SU-DHL-6 (cell line): ENCODE measurements at regions not wholly inside any gene's neighbourhood (a gene's known extent, or its start where the extent isn't known, plus 50 kb on each side); places are given as distances from the start of the nearest gene placed in this dataset.

Experiments
- EZH2phosphoT487 ChIP-seq: fragments of 200-600 bp; sonication (generic), shearing (Covaris generic); conservative IDR thresholded peaks from 2 replicates; pipeline ENCODE4 v1.6.1; 2018; ENCODE audit warnings: mild to moderate bottlenecking, antibody characterized with exemption, low read length, moderate library complexity, mixed read lengths
- TF ChIP-seq, protein P1 (sequence below): fragments of 200-600 bp; sonication (generic); IDR thresholded peaks from one replicate; pipeline ENCODE4 v1.5.1; 2017; ENCODE audit warnings: antibody characterized with exemption, mild to moderate bottlenecking, low read length, moderate library complexity; ENCODE audit not compliant: insufficient read depth, poor library complexity, severe bottlenecking

DNA sequence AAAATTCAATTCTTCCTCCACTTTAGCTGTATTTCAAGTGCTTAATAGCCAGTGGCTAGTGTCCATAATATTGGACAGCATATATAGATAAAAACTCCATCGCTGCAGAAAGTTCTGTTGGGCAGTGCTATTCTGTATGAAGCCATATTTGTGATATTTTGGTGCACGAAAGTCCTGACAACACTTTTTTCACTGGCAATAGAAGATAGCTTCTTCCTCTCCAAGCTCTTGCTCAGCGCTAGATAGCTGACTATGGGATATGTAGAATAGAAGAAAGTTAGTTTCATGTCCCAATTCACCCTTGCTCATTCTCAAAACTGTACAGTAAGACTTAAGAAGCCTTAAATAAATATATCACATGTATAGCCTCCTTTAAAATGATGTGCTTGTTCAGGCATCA, 269.9 kb downstream of the TLR4 start:
- TF ChIP-seq, protein P1, sequence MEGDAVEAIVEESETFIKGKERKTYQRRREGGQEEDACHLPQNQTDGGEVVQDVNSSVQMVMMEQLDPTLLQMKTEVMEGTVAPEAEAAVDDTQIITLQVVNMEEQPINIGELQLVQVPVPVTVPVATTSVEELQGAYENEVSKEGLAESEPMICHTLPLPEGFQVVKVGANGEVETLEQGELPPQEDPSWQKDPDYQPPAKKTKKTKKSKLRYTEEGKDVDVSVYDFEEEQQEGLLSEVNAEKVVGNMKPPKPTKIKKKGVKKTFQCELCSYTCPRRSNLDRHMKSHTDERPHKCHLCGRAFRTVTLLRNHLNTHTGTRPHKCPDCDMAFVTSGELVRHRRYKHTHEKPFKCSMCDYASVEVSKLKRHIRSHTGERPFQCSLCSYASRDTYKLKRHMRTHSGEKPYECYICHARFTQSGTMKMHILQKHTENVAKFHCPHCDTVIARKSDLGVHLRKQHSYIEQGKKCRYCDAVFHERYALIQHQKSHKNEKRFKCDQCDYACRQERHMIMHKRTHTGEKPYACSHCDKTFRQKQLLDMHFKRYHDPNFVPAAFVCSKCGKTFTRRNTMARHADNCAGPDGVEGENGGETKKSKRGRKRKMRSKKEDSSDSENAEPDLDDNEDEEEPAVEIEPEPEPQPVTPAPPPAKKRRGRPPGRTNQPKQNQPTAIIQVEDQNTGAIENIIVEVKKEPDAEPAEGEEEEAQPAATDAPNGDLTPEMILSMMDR: no peak
- no peak for TF ChIP-seq EZH2phosphoT487
